Keratinocyte (primary cell): ENCODE measurements at regions not wholly inside any gene's neighbourhood (a gene's known extent, or its start where the extent isn't known, plus 50 kb on each side); places are given as distances from the start of the nearest gene placed in this dataset.

Source experiments
- DNase-seq: peaks from one replicate; pipeline ENCODE4 v3.0.0-alpha.2; 2011; ENCODE audit warnings: low read depth, missing footprints, low spot score
- FAIRE-seq: peaks from 2 replicates; lab custom pipeline; 2011; peaks lifted over from hg19 to GRCh38; lab: Jason Lieb, UNC
- H2AFZ ChIP-seq: 2 replicates; pipeline ENCODE4 v1.6.0; 2012; ENCODE audit warnings: low read length, control low read depth, inconsistent platforms; ENCODE audit not compliant: control insufficient read depth
- H3K27ac ChIP-seq: 2 replicates; pipeline ENCODE4 v1.5.1; 2011; ENCODE audit warnings: low read length; ENCODE audit not compliant: control insufficient read depth, insufficient read depth
- H3K27me3 ChIP-seq: 3 replicates; pipeline ENCODE4 v1.6.0; 2011; ENCODE audit warnings: low read length; ENCODE audit not compliant: control insufficient read depth, insufficient read depth; ENCODE audit errors: extremely low read depth
- H3K36me3 ChIP-seq, 2 experiments: 2 replicates in 1 of 2; 3 replicates in 1 of 2; pipeline ENCODE4 v1.5.1; 2011; ENCODE audit warnings: low read length in 2 of 2, mild to moderate bottlenecking in 1 of 2; ENCODE audit not compliant: control insufficient read depth in 2 of 2, insufficient read depth in 2 of 2; ENCODE audit errors: extremely low read depth in 1 of 2
- H3K4me1 ChIP-seq: 3 replicates; pipeline ENCODE4 v1.5.1; 2011; ENCODE audit warnings: low read length; ENCODE audit not compliant: control insufficient read depth, insufficient read depth; ENCODE audit errors: extremely low read depth
- H3K4me2 ChIP-seq: 3 replicates; pipeline ENCODE4 v1.6.0; 2011; ENCODE audit warnings: low read depth, low read length; ENCODE audit not compliant: control insufficient read depth, insufficient read depth; ENCODE audit errors: extremely low read depth
- H3K4me3 ChIP-seq, 3 experiments: fragments of 200-600 bp in 1 of 3; sonication (generic) in 1 of 3; 2 replicates in 2 of 3; 3 replicates in 1 of 3; pipeline ENCODE4 v1.5.1; 2011 to 2016; ENCODE audit warnings: low read length in 3 of 3, mild to moderate bottlenecking in 3 of 3, control low read depth in 2 of 3, inconsistent platforms in 1 of 3, low read depth in 1 of 3, mixed read lengths in 1 of 3, mixed run types in 1 of 3, moderate library complexity in 1 of 3; ENCODE audit not compliant: control insufficient read depth in 2 of 3, insufficient read depth in 2 of 3; ENCODE audit errors: extremely low read depth in 1 of 3
- H3K79me2 ChIP-seq: 2 replicates; pipeline ENCODE4 v1.6.0; 2012; ENCODE audit warnings: low read length; ENCODE audit not compliant: control insufficient read depth, insufficient read depth
- H3K9ac ChIP-seq: 3 replicates; pipeline ENCODE4 v1.6.0; 2011; ENCODE audit warnings: low read length; ENCODE audit not compliant: control insufficient read depth, insufficient read depth; ENCODE audit errors: extremely low read depth
- H3K9me1 ChIP-seq: 3 replicates; pipeline ENCODE4 v1.6.0; 2011; ENCODE audit warnings: low read length; ENCODE audit not compliant: control insufficient read depth, insufficient read depth; ENCODE audit errors: extremely low read depth
- H3K9me3 ChIP-seq: 2 replicates; pipeline ENCODE4 v1.5.1; 2012; ENCODE audit warnings: low read depth, low read length; ENCODE audit not compliant: control insufficient read depth
- H4K20me1 ChIP-seq: 3 replicates; pipeline ENCODE4 v1.6.0; 2011; ENCODE audit warnings: low read length; ENCODE audit not compliant: control insufficient read depth, insufficient read depth; ENCODE audit errors: extremely low read depth
- EZH2 ChIP-seq: IDR thresholded peaks from one replicate; pipeline ENCODE4 v1.6.1; 2012; ENCODE audit warnings: inconsistent platforms, mild to moderate bottlenecking, low read length, moderate library complexity
- dilution Hi-C: fragments of 300-500 bp; cut with MboI; formaldehyde crosslinking; loops from one replicate; pipeline ENCODE4 v1.7.0; 2020; ENCODE audit warnings: low sequenced_read_pairs; ENCODE audit not compliant: extremely low pct_ligation_motif_present
- TF ChIP-seq, protein P1 (sequence below), 3 experiments: IDR thresholded peaks in 1 of 3; conservative IDR thresholded peaks in 1 of 3; optimal IDR thresholded peaks in 1 of 3; 2 replicates in 2 of 3; 3 replicates in 1 of 3; pipeline versions ENCODE3 to v1.5.1; 2011; ENCODE audit warnings: low read length in 3 of 3, mild to moderate bottlenecking in 3 of 3, moderate library complexity in 2 of 3, control low read depth in 1 of 3, inconsistent platforms in 1 of 3; ENCODE audit not compliant: insufficient read depth in 2 of 3; ENCODE audit errors: extremely low read depth in 1 of 3

DNA sequence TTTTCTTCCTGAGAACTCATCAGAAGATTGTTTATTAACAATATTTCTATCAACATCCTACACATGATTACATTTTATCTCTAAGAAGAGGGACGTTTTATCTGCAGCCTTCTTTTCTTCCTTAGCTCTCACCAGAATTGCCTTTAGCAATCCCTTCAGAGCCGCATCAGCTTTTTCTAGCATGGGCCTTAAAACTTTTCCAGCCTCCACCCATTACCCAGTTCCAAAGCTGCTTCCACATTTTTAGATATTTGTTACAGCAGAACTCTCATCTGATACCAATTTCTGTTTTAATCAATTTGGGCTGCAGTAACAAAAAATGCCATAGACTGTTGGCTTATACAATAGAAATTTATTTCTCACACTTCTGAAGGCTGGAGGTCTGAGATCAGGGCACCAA is 281.5 kb downstream of the THBS2 start:
- Histone ChIP-seq H3K9me3 (no peaks in the 10 kb centered on the region), H3K9ac (no peak overlapping the region), H3K79me2 (no peaks in the 10 kb centered on the region), H3K36me3 (no peaks in the 10 kb centered on the region), H3K4me2 (no peak overlapping the region), H3K27me3 (no peaks in the 10 kb centered on the region), H3K9me1 (no peaks in the 10 kb centered on the region), H3K27ac (no peak overlapping the region), H2AFZ (no peak overlapping the region), H4K20me1 (no peaks in the 10 kb centered on the region), H3K4me3 (no peak overlapping the region), H3K4me1 (no peaks in the 10 kb centered on the region)
- dilution Hi-C loops = no loop called here
- FAIRE-seq (no peak), DNase-seq (no peak)
- TF ChIP-seq EZH2 = no peak
- TF ChIP-seq, protein P1, sequence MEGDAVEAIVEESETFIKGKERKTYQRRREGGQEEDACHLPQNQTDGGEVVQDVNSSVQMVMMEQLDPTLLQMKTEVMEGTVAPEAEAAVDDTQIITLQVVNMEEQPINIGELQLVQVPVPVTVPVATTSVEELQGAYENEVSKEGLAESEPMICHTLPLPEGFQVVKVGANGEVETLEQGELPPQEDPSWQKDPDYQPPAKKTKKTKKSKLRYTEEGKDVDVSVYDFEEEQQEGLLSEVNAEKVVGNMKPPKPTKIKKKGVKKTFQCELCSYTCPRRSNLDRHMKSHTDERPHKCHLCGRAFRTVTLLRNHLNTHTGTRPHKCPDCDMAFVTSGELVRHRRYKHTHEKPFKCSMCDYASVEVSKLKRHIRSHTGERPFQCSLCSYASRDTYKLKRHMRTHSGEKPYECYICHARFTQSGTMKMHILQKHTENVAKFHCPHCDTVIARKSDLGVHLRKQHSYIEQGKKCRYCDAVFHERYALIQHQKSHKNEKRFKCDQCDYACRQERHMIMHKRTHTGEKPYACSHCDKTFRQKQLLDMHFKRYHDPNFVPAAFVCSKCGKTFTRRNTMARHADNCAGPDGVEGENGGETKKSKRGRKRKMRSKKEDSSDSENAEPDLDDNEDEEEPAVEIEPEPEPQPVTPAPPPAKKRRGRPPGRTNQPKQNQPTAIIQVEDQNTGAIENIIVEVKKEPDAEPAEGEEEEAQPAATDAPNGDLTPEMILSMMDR (optimal IDR thresholded peaks at IDR 0.05 in 1 of 3, IDR thresholded peaks at IDR 0.05 in 1 of 3, conservative IDR thresholded peaks at IDR 0.05 in 1 of 3; ENCODE audit: extremely low read depth in 1 of 3, insufficient read depth in 2 of 3, low read length in 3 of 3) = no peak

DNA sequence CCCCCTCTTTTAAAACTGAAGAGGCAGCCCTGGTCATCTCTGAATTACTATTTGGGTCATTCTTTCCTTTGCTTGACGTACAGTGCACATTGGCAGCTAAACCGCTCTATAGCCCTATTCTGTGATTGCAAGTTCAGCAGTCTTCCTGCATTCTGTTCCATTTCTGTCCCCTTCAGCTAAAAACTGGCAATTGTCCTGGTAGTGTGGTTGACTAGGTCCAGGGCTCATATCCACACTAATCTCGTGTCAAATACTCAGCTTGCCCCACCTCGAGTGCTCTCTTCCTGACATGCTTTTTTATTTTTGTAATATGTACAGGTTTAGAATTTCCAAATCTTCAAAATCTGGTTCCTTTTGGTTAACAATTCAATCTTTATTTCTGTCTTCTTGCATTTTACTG is 282.1 kb downstream of the THBS2 start:
- dilution Hi-C loops = no loop called here
- FAIRE-seq = no peak
- Histone ChIP-seq H3K4me2 (no peak overlapping the region), H3K9me3 (no peaks in the 10 kb centered on the region), H4K20me1 (no peaks in the 10 kb centered on the region), H2AFZ (no peak overlapping the region), H3K27ac (no peak overlapping the region), H3K4me1 (no peaks in the 10 kb centered on the region), H3K9me1 (no peaks in the 10 kb centered on the region), H3K36me3 (no peaks in the 10 kb centered on the region), H3K9ac (no peak overlapping the region), H3K4me3 (no peak overlapping the region), H3K79me2 (no peaks in the 10 kb centered on the region), H3K27me3 (no peaks in the 10 kb centered on the region)
- TF ChIP-seq EZH2 = no peak
- TF ChIP-seq, protein P1 (optimal IDR thresholded peaks at IDR 0.05 in 1 of 3, IDR thresholded peaks at IDR 0.05 in 1 of 3, conservative IDR thresholded peaks at IDR 0.05 in 1 of 3; ENCODE audit: extremely low read depth in 1 of 3, insufficient read depth in 2 of 3, low read length in 3 of 3) = no peak
- no peak for DNase-seq
